SK-N-SH (cell line): ENCODE measurements at regions not wholly inside any gene's neighbourhood (a gene's known extent, or its start where the extent isn't known, plus 50 kb on each side); places are given as distances from the start of the nearest gene placed in this dataset.

Experiments used
- CTCF ChIA-PET: fragments of 300-600, 350-600 bp; formaldehyde crosslinking; extraction: SDS; loops from one replicate; lab custom pipeline; 2021; lab: Yijun Ruan, JAX
- POLR2A ChIA-PET: fragments of 350-600 bp; sonication (Branson Sonifier 250); formaldehyde crosslinking; extraction: SDS; loops from one replicate; lab custom pipeline; 2020; ENCODE audit warnings: antibody characterized with exemption, inconsistent platforms; lab: Yijun Ruan, JAX
- DNase-seq: peaks from one replicate; pipeline ENCODE4 v3.0.0; 2012
- H2AFZ ChIP-seq: fragments of 200-600 bp; sonication (generic); 2 replicates; pipeline ENCODE4 v1.8.1; 2016; ENCODE audit warnings: antibody characterized with exemption, mild to moderate bottlenecking, low read depth
- H3F3A ChIP-seq: fragments of 200-600 bp; sonication (generic); replicated peaks from 2 replicates; pipeline ENCODE3; 2016; ENCODE audit warnings: antibody characterized with exemption, mild to moderate bottlenecking; ENCODE audit not compliant: insufficient read depth
- H3K27ac ChIP-seq, 2 experiments: fragments of 200-500 bp in 1 of 2; fragments of 200-600 bp in 1 of 2; sonication (Bioruptor generic) in 1 of 2; sonication (generic), shearing (Covaris generic) in 1 of 2; 2 replicates each; pipeline versions ENCODE4 v1.5.1 to v1.6.1; 2014 to 2016; ENCODE audit warnings: low read depth in 2 of 2, inconsistent platforms in 1 of 2, low read length in 1 of 2, mild to moderate bottlenecking in 1 of 2, mixed read lengths in 1 of 2
- H3K27me3 ChIP-seq: fragments of 200-600 bp; sonication (generic), shearing (Covaris generic); 2 replicates; pipeline ENCODE4 v1.6.1; 2016; ENCODE audit warnings: mixed run types; ENCODE audit not compliant: insufficient read depth
- H3K36me3 ChIP-seq, 2 experiments: fragments of 200-500 bp in 1 of 2; fragments of 200-600 bp in 1 of 2; sonication (Bioruptor generic) in 1 of 2; sonication (generic) in 1 of 2; replicated peaks in 1 of 2; 2 replicates each; pipeline versions ENCODE3 to v1.5.1; 2014 to 2016; ENCODE audit warnings: low read length in 1 of 2, mild to moderate bottlenecking in 1 of 2; ENCODE audit not compliant: insufficient read depth in 2 of 2, control insufficient read depth in 1 of 2
- H3K4me1 ChIP-seq, 2 experiments: fragments of 200-500 bp in 1 of 2; fragments of 200-600 bp in 1 of 2; sonication (Bioruptor generic) in 1 of 2; sonication (generic), shearing (Covaris generic) in 1 of 2; 2 replicates each; pipeline versions ENCODE4 v1.5.1 to v1.6.1; 2014 to 2016; ENCODE audit warnings: low read depth in 1 of 2, low read length in 1 of 2, mixed run types in 1 of 2; ENCODE audit not compliant: insufficient read depth in 2 of 2, control insufficient read depth in 1 of 2
- H3K4me2 ChIP-seq: fragments of 200-600 bp; sonication (generic), shearing (Covaris generic); 2 replicates; pipeline ENCODE4 v1.6.1; 2017; ENCODE audit warnings: mixed run types
- H3K4me3 ChIP-seq, 2 experiments: fragments of 200-500 bp in 1 of 2; fragments of 200-600 bp in 1 of 2; sonication (Bioruptor generic) in 1 of 2; sonication (generic), shearing (Covaris generic) in 1 of 2; 2 replicates each; pipeline versions ENCODE4 v1.5.1 to v1.8.1; 2014 to 2016; ENCODE audit warnings: low read depth in 2 of 2, inconsistent platforms in 1 of 2, low read length in 1 of 2, mild to moderate bottlenecking in 1 of 2, mixed read lengths in 1 of 2, moderate library complexity in 1 of 2
- H3K79me2 ChIP-seq: fragments of 200-600 bp; sonication (generic); 2 replicates; pipeline ENCODE4 v1.8.1; 2017; ENCODE audit warnings: mild to moderate bottlenecking; ENCODE audit not compliant: insufficient read depth
- H3K9ac ChIP-seq: fragments of 200-600 bp; sonication (generic); 2 replicates; pipeline ENCODE4 v1.6.1; 2017; ENCODE audit warnings: mixed run types
- H3K9me2 ChIP-seq: fragments of 200-600 bp; sonication (generic); 2 replicates; pipeline ENCODE4 v1.6.1; 2017; ENCODE audit warnings: mixed run types
- H3K9me3 ChIP-seq: fragments of 200-600 bp; sonication (generic); 2 replicates; pipeline ENCODE4 v1.6.1; 2017; ENCODE audit warnings: mixed run types, mild to moderate bottlenecking, moderate library complexity
- H4K20me1 ChIP-seq: fragments of 200-600 bp; sonication (generic); 2 replicates; pipeline ENCODE4 v1.6.1; 2017; ENCODE audit warnings: mild to moderate bottlenecking, mixed run types; ENCODE audit not compliant: insufficient read depth
- ELF1 ChIP-seq: IDR thresholded peaks from 2 replicates; pipeline ENCODE4 v1.4.0; 2012
- EP300 ChIP-seq, 2 experiments: IDR thresholded peaks; 2 replicates each; pipeline versions ENCODE4 v1.4.0 to v1.6.1; 2012; ENCODE audit warnings: borderline replicate concordance in 1 of 2, low read depth in 1 of 2, low read length in 1 of 2
- EZH2phosphoT487 ChIP-seq: fragments of 200-600 bp; sonication (generic); IDR thresholded peaks from 2 replicates; pipeline ENCODE4 v1.6.1; 2017; ENCODE audit warnings: low read depth, mixed run types, mild to moderate bottlenecking, antibody characterized with exemption, moderate library complexity, borderline replicate concordance
- FOSL2 ChIP-seq: IDR thresholded peaks from 2 replicates; pipeline ENCODE4 v1.4.0; 2012; ENCODE audit warnings: low read depth, mild to moderate bottlenecking, moderate library complexity, borderline replicate concordance
- FOXJ3 ChIP-seq: sonication (generic); formaldehyde crosslinking; IDR thresholded peaks from 2 replicates; pipeline ENCODE4 v1.5.1; 2020; ENCODE audit warnings: mild to moderate bottlenecking, missing genetic modification reagents
- GABPA ChIP-seq: IDR thresholded peaks from 2 replicates; pipeline ENCODE4 v1.4.0; 2012; ENCODE audit warnings: low read depth, mild to moderate bottlenecking
- GATA2 ChIP-seq: sonication (generic); formaldehyde crosslinking; IDR thresholded peaks from 2 replicates; pipeline ENCODE4 v1.5.0; 2020; ENCODE audit warnings: mild to moderate bottlenecking, missing genetic modification reagents
- JUND ChIP-seq: IDR thresholded peaks from 2 replicates; pipeline ENCODE4 v1.4.0; 2012
- NRF1 ChIP-seq: IDR thresholded peaks from 2 replicates; pipeline ENCODE4 v1.6.1; 2012; ENCODE audit warnings: low read depth, mild to moderate bottlenecking, low read length
- POLR2AphosphoS5 ChIP-seq: IDR thresholded peaks from 2 replicates; pipeline ENCODE4 v1.6.1; 2012; ENCODE audit warnings: low read depth, low read length
- RAD21 ChIP-seq: IDR thresholded peaks from 2 replicates; pipeline ENCODE4 v1.6.1; 2012; ENCODE audit warnings: mild to moderate bottlenecking, low read length
- RCOR1 ChIP-seq: fragments of 150-350 bp; IDR thresholded peaks from 2 replicates; pipeline ENCODE4 v1.6.1; 2017; ENCODE audit warnings: antibody characterized with exemption, low read length
- SMC3 ChIP-seq: IDR thresholded peaks from 2 replicates; pipeline ENCODE4 v1.6.1; 2012; ENCODE audit warnings: low read depth, low read length, improper control_type of control experiment
- TAF1 ChIP-seq: IDR thresholded peaks from 2 replicates; pipeline ENCODE4 v1.6.1; 2012; ENCODE audit warnings: low read depth, mild to moderate bottlenecking, low read length, moderate library complexity, borderline replicate concordance
- TEAD4 ChIP-seq: IDR thresholded peaks from 2 replicates; pipeline ENCODE4 v1.4.0; 2012; ENCODE audit warnings: mild to moderate bottlenecking, borderline replicate concordance; ENCODE audit not compliant: insufficient read depth
- USF2 ChIP-seq: fragments of 150-350 bp; IDR thresholded peaks from 2 replicates; pipeline ENCODE4 v1.6.1; 2017; ENCODE audit warnings: antibody characterized with exemption, low read length, low read depth, borderline replicate concordance
- ZBTB33 ChIP-seq: IDR thresholded peaks from 2 replicates; pipeline ENCODE4 v1.4.0; 2012; ENCODE audit warnings: low read depth, borderline replicate concordance
- WGBS: methylation state at CpG from one replicate; pipeline ENCODE4 v1.1.6; 2017; ENCODE audit warnings: low lambda C conversion rate; 5-methylcytosine and 5-hydroxymethylcytosine counted together
- TF ChIP-seq, protein P1 (sequence below): IDR thresholded peaks from 2 replicates; pipeline ENCODE4 v1.6.1; 2012; ENCODE audit warnings: mild to moderate bottlenecking, low read depth, low read length, moderate library complexity
- TF ChIP-seq, protein P2 (sequence below): IDR thresholded peaks from 2 replicates; pipeline ENCODE4 v1.4.0; 2012; ENCODE audit warnings: low read depth
- TF ChIP-seq, protein P3 (sequence below): fragments of 200-600 bp; sonication (generic); IDR thresholded peaks from 2 replicates; pipeline ENCODE4 v1.6.1; 2017; ENCODE audit warnings: antibody characterized with exemption, mild to moderate bottlenecking, moderate library complexity

DNA sequence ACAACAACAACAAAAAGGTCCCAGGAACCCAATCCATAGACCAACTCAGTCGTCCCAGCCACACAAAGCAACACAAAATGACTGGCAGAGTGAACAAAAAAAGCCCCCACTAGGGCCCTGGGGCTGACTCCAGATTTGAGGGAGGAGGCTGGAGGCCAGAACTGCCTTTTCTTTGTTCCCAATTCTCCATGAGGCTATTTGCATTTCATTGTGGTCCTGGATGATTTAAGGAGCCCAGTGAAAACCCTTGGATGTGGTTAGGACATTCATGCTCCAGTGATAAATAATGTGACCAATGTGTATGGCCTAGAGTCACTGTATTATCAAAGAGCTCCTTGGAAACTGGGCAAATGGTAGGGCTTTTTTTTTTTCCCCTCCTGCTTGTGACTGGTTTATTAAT, 192.9 kb downstream of the NUAK1 start:
- Histone ChIP-seq H3K27ac (no peak overlapping the region), H3K4me3 (no peak overlapping the region), H3K36me3 (no peaks in the 10 kb centered on the region), H3K79me2 (no peaks in the 10 kb centered on the region), H3K9ac (no peak overlapping the region), H3K9me2 (no peaks in the 10 kb centered on the region), H3K27me3 (no peaks in the 10 kb centered on the region), H3F3A (no peaks in the 10 kb centered on the region), H2AFZ (no peak overlapping the region), H3K9me3 (no peaks in the 10 kb centered on the region), H3K4me2 (no peak overlapping the region), H3K4me1 (no peaks in the 10 kb centered on the region), H4K20me1 (no peaks in the 10 kb centered on the region)
- POLR2A ChIA-PET, result no interaction called here
- DNase-seq, result no peak
- 20% methylated on average over 1 of the region's 1 CpG for WGBS
- TF ChIP-seq JUND (no peak), ELF1 (no peak), GABPA (no peak), TAF1 (no peak), GATA2 (CRISPR knock-in tag) (no peak), RCOR1 (no peak), ZBTB33 (no peak), FOSL2 (no peak), NRF1 (no peak), EP300 (IDR thresholded peaks at IDR 0.05; ENCODE audit: borderline replicate concordance in 1 of 2, low read depth in 1 of 2, low read length in 1 of 2) (no peak), USF2 (no peak), FOXJ3 (no peak), RAD21 (no peak), EZH2phosphoT487 (no peak), TEAD4 (no peak), SMC3 (no peak), POLR2AphosphoS5 (no peak)
- TF ChIP-seq, protein P1, sequence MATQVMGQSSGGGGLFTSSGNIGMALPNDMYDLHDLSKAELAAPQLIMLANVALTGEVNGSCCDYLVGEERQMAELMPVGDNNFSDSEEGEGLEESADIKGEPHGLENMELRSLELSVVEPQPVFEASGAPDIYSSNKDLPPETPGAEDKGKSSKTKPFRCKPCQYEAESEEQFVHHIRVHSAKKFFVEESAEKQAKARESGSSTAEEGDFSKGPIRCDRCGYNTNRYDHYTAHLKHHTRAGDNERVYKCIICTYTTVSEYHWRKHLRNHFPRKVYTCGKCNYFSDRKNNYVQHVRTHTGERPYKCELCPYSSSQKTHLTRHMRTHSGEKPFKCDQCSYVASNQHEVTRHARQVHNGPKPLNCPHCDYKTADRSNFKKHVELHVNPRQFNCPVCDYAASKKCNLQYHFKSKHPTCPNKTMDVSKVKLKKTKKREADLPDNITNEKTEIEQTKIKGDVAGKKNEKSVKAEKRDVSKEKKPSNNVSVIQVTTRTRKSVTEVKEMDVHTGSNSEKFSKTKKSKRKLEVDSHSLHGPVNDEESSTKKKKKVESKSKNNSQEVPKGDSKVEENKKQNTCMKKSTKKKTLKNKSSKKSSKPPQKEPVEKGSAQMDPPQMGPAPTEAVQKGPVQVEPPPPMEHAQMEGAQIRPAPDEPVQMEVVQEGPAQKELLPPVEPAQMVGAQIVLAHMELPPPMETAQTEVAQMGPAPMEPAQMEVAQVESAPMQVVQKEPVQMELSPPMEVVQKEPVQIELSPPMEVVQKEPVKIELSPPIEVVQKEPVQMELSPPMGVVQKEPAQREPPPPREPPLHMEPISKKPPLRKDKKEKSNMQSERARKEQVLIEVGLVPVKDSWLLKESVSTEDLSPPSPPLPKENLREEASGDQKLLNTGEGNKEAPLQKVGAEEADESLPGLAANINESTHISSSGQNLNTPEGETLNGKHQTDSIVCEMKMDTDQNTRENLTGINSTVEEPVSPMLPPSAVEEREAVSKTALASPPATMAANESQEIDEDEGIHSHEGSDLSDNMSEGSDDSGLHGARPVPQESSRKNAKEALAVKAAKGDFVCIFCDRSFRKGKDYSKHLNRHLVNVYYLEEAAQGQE, result no peak
- TF ChIP-seq, protein P2, sequence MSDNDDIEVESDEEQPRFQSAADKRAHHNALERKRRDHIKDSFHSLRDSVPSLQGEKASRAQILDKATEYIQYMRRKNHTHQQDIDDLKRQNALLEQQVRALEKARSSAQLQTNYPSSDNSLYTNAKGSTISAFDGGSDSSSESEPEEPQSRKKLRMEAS, result no peak
- TF ChIP-seq, protein P3, sequence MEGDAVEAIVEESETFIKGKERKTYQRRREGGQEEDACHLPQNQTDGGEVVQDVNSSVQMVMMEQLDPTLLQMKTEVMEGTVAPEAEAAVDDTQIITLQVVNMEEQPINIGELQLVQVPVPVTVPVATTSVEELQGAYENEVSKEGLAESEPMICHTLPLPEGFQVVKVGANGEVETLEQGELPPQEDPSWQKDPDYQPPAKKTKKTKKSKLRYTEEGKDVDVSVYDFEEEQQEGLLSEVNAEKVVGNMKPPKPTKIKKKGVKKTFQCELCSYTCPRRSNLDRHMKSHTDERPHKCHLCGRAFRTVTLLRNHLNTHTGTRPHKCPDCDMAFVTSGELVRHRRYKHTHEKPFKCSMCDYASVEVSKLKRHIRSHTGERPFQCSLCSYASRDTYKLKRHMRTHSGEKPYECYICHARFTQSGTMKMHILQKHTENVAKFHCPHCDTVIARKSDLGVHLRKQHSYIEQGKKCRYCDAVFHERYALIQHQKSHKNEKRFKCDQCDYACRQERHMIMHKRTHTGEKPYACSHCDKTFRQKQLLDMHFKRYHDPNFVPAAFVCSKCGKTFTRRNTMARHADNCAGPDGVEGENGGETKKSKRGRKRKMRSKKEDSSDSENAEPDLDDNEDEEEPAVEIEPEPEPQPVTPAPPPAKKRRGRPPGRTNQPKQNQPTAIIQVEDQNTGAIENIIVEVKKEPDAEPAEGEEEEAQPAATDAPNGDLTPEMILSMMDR, result no peak
- CTCF ChIA-PET, result no interaction called here
